ENCODE measurements at regions not wholly inside any gene's neighbourhood (a gene's known extent, or its start where the extent isn't known, plus 50 kb on each side); places are given as distances from the start of the nearest gene placed in this dataset.
"Not testable (repeated sequence)": the region's sequence is repeated elsewhere in the genome, so short reads cannot be mapped to it uniquely, and the experiment has no call there.

DNA sequence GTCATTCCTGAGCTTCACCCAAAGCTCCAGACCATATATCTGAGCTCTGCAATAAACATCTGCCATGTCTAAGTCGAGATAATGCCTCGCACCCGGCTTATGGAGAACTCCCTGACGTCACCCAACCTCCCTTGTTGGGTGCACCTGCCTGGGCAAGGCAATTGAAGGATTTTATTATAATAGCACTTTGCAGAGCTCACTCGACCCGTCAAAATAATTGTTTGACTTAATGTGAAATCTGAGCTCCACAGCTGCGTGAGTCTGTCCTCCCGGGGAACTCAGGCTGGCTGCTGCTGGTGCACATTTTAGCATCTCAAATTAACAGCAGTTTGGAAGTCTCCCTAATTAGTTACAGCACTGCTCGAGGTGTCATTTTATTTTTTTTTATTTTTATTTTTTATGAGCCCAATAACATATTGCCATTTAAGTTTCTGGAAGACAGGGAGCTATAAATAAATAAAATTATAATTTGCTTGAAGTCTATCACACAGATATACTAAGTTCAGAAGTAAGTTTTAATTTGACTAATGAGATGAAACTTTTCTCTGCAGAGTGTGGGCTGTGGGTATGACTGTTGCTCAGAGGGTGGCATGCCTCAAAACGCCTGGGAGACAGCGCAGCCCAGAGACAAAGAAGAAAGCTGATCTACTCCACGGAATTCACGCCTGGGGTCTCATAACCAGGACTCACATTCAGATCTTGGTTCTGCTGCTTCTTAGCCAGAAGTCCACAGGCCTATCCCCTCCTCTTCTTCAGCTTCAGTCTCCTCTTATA lies 401.4 kb upstream of the C16orf82 start:
- no peak for DNase-seq

DNA sequence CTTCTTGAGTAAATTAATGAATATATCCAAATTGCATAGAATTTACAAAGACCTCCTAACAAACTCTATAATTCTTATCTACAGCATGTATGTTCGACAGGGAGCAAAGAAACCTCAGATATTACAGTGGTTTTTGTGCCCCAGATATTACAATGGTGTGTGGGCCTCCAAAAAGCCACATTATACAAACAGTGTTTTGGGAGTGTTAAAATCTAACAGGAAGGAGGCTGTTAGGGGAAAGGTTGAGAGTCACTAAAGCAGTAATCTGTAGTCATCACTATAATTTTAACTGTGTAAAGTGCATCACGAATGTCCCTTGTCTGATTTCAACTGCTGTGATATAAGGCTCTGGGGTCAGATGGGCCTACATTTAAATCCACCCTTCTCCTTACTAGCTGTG lies 400.2 kb upstream of the C16orf82 start:
- no peak for DNase-seq

DNA sequence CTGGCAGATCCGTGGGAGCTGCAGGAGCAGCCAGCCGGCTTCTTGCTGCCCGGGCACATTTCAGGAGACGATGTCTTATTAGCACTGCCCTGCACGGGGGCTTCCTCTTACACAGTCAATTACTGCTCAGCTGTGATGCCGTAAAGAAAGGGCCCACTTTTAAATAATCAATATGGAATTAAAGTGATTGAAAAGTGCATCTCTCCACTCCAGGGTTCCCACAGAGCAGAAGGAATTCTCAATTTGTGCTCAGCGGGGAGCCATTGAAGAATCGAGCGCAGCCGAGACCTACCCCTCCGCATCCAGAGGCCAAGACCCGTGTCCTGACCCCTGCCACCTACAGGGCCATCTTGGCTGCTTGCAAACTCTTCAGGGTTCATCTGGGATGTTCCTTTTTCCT lies 399.4 kb upstream of the C16orf82 start:
- no peak for DNase-seq

DNA sequence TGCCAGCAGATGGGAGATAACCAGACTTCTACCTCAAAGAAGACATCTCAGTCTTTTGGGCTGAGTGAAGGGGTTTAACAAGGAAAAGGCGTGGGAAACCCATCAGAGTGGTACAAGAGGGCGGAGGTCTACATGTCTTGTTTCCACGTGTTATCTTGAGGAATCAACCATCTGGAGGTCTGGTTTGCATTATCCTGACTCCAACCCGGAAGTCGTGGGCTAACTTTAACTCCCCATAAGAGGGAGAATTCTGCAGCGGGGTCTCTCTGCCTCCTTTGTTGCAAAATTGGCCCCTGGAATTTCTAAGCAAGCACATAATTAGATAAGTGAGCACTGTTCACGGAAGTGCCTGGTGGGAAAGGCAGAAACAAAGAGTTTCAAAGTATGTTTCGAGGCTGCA lies 398.7 kb upstream of the C16orf82 start:
- no peak for DNase-seq

DNA sequence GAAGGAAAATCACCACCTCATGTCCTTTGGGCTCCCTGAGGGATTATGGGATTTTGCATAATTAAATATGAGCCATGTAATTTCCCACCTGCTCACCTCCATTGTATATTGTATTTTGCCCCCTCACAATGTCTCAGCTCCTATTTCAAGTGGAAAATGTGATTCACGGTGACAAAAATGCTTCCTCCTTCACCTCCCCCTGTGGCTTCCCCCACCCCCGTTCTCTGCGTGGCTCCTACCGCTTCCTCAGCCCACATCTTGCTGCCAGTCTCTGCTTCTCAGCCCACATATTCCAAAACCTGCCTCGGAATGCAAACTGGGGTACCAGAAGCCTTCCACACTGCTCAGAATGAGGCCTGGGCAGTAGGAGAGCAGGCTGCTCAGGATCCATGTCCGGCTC lies 394.5 kb upstream of the C16orf82 start:
- no peak for DNase-seq

DNA sequence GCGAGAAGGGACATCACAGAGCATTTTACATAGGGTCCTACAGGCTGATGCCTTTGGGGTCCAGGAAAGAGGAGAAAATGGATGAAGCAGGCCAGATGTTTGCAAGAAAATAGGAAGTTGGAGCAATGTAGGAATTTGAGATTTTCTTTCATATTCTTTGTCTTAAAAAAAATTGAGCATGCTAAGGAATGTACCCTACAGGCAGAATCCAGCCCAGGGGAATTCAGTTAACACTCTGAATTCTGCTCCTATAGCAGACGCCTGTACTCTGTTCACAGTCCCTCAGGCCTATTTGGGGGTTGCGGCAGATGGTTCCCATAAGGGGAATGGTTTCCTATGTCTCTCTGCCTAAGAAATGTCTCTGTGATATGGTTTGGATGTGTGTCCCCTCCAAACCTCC lies 393.7 kb upstream of the C16orf82 start:
- no peak for DNase-seq

DNA sequence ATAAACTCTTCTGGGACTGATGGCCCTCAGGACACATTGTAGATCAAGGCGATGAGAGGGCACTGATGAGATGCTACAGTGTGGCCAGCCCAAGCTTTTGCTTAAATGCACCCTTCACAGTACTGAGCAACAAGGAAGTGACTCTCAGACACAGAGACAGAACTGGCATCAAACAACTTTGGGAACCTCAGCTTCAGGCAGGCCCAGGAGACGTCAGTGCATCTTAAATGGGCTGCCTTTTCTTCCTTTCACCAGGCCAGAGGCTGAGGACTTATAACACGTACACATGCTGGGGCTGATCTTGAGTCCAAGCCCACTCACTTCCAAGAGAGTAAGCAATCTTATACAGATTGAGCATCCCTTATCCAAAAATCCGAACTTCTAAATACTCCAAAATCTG lies 386.1 kb upstream of the C16orf82 start:
- no peak for DNase-seq

DNA sequence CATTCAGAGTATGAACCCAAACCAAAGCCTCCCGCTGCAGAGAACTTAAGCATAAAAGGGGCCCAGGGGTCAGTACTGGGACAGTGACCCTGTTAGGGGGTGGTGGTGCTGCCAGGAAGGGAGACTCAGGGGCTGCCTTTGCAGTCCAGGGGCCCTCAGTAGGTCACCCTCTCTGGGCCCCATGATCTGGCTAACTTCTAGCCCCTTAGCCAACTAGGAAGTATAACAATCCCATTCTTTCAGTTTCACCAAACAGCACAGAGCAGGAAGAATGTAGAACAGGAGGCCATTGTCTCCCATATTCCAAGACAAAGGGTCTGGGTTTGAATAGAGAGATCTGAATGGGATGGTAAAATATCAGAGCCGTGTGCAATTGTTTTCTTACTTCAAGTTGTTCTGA lies 378.6 kb upstream of the C16orf82 start:
- no peak for DNase-seq

DNA sequence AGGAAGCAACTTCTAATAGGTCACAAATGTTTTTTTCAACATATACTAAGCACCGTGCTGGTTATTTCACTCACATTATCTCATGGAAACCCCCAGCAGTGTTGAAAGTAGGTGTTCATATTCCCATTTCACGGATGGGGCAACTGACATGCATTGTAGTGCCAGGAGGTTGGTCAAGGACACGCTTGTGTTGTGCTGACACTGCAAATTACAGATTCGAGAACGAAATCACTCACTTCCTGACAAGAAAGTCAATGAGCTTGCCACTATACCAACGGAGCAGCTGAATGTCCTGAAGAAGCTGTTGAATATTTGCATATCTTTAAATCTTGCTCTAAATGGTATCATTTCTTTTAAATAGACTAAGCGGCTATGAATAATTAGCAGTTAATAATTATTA lies 378.0 kb upstream of the C16orf82 start:
- no peak for DNase-seq

DNA sequence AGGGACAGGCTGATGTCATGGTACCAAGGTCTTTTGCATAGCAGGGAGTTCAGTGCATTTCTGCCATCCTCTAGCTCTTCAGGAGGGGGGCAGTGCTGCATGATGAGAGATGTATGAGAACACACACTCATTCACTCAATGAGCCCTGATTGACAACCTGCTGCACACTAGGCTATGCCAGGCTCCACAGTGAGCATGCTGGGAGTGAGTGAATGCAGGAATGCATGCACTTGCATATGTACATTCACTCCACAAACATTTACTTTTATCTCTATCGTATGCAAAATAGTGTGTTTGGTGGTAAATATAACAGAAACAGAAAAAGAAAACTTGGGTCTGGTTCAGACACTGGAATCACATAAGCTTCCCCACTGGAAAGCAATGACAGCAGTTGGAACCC lies 374.1 kb upstream of the C16orf82 start:
- DNase-seq: no peak

DNA sequence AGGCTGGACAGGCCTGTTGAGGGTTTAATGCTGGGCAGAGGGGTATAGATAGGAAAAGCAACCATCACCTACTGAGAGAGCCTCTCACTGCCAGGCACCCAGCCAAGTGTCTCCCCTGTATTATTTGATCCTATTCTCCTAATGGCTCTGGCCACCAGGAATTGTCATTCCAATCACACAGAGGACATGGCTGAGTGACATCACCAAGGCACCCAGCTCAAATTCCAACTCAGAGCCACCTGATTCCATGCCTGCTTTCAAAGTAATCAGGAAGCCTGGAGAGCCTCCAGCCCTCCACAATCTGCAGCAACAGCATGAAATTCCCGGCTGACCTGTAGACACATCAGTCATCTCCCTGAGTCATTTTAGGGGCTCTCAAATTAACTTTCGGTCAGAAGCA lies 368.9 kb upstream of the C16orf82 start:
- DNase-seq: no peak

DNA sequence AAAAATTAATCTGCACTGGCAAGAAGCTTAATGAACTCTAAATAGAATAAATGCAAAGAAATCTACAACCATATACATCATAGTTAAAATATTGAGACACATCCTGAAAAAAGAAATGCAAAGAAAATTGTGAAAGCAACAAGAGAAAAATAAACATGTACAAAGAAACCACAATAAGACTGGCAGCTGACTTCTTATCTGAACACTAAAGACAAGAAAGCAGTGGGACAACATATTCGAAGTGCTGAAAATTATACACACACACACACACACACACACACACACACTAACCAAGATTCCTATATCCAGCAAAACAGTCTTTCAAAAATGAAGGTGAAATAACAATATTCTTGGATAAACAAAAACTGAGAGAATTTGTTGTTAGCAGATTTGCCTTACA lies 366.5 kb upstream of the C16orf82 start:
- DNase-seq: no peak

DNA sequence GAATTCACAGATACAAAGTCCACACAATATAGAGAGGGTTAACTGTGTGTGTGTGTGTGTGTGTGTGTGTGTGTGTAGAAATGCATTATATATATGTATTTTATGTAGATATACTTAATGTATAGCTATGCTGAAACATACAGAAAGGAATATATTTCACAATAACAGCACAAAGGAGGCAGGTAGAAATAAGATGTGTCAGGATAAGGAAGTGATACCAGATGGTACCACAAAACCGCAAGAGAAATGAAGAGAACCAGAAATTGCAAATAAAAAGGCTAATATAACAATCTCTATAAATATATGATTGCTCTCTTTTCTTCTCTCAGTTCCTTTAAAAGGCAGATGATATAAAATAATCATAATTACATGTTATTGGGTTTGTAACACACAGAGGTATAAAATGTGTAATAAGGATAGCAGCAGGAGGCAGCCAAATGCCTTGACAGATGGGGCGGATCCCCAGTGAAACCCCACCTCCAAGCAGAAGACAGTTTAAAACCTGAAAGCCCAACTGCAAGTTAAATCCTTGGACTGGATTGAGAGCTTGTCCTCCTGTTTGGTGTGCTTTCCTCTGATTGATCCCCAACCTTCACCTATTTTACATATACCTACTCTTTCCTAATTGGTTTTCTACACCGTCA lies 365.4 kb upstream of the C16orf82 start:
- DNase-seq: no peak

DNA sequence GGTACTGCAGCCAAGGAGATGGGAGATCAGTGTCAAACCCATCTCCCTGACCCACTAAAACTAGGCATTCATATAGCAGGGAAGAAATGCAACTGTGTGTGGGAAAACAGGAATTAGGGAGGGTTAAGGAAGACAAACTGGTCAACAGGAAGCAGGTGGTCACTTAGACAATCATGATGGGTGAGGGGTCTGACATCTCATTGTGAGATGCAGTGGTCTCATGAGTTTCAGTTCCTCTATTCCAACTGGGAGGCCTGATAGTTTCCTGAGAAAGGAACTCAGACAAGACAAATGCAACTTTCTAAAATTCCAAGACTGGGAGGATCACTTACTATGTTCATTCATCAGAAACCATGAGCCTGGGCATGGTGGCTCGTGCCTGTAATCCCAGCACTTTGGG lies 361.4 kb upstream of the C16orf82 start:
- DNase-seq: no peak

DNA sequence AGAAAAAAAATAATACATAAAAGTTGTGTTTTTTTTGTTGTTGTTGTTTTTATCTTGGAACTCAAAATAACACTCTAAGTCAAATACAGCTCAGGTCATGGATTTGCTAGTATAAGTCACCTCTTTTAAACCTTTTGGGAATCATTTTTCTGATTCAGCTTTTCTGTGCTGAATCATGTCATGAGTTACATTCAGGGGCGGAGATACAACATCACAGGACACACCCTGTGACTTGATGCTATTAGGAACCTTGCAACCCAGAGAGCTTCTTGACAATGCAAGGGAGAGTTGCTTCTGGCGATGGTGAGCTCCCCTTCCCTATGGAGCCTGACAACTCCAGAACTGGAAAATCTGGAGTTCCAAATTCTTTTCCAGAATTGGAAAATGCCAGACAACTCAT lies 358.3 kb upstream of the C16orf82 start:
- no peak for DNase-seq

DNA sequence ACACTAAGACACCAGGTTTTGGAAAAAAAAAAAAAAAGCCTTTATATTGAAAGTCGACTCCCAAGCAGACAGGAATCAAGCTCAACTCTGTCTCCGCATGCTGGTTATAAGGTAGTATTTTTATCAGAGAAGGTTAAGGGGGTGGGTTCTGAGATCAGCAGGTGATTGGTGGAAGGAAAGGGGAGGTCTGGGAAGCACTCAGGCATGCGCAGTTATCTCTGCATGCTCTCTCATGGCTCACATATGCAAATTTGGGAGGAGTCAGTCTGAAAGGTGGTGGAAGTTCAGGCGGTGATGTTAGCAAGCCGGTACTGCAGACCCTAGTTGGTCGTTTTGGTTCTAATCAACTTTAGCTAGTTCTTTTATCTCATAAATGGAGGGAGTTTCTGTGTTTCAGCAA lies 357.6 kb upstream of the C16orf82 start:
- DNase-seq: no peak

DNA sequence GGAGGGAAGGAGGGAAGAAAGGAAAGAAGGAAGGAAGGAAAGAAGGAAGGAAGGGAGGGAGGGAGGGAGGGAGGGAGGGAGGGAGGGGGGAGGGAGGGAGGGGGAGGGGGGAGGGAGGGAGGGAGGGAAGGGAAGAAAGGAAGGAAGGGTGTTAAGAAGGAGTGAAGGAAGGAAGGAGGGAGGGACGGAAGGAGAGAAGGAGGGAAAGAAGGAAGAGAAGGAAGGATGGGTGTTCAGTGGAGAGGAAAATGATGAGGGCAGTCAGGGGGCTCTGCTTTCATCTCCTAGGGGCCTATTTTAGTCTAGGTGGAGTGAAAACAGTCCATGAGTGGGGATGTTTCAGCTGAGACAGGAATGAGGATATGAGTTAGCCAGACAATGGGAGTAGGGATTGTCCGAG lies 357.0 kb upstream of the C16orf82 start:
- no peak for DNase-seq

DNA sequence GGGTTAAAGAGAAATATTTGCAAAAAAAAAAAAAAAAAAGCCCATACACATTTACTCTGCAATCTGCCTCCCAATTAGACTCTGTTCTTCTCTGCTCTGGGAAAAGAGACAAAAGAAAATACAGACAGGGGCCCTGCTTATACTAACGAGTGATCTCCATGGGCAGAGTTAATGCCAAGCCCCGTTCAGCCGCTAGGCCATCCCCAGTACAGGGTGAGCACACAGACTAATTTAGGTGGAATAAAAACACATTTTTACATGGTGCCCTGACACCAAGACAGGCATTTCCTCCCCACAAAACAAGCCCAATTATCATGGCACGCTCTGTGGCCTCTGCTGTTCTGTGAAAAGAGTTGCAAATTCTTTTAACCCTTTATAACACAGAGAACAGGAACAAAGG lies 356.3 kb upstream of the C16orf82 start:
- DNase-seq: no peak

DNA sequence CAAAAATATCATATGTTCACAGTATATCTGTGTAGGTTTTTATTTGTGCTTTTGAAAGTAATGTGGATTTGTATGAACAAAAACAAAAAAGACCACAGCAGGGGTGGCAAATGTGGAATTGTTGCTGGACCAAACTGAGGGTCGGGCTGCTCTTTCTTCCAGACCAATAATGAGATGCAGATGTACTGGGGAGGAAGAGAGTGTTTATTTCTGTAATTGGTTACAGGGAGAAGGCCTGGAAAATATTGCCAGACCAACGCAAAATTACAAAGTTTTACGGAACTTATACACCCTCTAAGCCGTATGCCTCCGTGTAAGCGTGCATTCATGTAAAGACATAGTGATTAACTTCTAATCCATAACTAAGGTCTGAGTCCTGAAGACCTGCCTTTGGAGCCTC lies 353.9 kb upstream of the C16orf82 start:
- DNase-seq: no peak

DNA sequence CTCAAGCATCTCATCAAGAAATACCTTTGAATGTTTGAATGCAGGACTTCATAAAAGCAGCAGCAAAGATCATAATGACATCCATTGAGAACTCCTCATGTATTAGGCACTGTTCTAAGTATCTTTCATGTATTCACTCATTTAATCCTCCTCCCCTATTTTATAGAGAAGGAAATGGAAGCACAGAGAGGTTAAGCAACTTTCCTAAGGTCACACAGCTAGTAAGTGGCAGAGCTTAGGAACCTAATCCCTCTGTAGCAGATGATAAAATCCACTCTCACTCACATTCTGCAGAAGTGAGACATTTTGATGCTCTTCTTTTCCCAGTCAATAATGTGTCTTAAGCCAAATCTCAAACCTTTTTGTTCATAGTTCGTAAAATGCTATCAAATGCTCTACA lies 350.8 kb upstream of the C16orf82 start:
- no peak for DNase-seq

DNA sequence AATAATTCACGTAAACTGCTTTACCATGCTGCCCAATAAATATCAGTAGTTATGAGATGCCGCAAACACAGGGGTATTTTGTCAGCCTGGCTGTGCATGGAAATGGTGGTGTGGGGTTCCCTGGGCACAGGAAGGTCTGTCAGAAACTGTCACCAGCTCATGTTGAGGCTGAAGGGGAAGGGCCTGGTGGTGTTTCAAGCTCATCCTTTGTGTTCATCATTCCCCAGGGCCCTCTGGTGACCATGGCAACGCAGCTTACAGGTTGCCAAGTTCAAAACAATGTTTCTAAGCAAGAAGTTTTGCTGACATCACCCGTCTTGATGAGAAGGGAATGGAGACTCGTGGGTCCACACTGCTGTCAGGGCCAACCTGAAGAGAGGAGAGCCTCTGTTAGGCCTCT lies 348.9 kb upstream of the C16orf82 start:
- no peak for DNase-seq

DNA sequence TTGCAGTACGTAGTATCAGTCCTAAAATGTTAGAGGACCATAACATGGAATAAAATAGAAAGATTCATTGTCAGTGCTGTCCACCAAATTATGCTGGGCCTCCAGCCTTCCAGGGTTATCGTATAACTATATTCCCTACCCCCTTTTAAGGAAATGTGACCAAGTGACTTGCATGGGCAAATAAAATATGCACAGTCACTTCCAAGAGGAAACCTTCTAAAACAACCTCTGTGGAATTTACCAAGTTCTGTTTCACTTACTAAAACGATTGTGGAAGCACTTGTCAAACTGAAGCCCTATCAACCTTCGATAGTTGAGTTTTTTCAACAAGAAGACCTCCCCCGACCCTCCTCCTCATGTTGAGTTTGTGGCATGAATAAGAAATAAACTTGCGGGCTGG lies 345.4 kb upstream of the C16orf82 start:
- DNase-seq: no peak

DNA sequence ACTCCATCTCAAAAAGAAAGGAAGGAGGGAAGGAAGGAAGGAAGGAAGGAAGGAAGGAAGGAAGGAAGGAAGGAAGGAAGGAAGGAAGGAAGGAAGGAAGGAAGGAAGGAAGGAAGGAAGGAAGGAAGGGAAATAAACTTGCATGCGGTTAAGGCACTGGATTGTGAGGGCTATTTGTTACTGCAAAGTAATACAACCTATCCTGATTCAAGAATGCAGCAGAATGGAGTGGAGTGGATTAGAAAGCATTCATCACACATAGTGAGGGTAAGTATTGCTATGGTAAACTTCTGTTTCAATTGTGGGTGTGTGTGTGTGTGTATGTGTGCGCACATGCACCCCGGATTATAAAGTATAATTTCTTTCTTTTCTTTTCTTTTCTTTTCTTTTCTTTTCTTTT lies 344.8 kb upstream of the C16orf82 start:
- DNase-seq: not testable (repeated sequence)

DNA sequence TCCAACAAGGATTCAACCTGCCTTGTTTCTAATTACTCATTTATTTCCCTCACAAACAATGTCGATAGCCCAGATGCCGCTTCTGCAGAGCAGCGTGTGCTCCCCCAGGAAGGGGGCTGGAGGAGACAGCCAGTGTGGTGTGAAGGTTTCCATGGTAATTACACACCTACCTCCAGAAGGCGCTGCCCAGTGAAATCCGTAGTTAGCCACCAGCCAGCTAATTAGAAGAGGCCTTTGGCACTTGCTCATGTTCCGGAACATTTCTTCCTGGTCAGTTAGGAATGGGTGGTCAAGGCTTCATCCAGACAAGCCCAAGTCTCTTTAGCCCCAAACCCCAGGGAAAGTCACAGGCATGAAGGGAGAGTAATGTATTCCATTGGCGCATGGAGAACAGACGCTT lies 342.5 kb upstream of the C16orf82 start:
- DNase-seq: no peak

DNA sequence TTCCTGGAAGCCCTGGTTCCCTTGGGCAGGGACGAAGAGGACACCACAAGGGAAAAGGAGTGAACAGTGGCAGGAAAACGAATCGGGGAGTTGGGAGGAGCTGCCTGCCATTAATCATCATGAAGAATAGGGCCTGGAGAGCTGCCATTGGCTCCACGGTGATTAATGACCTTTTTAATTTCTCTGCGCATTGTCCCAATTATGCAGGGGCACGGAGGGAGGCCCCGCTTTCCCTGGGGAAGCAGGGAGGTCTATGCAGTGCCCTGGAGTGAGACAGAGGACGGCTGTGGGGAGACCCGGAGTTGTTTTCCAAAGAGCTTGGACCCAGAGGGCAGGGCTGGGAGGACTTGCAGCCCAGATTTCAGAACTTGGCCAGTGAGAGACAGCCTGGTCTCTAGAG lies 338.9 kb upstream of the C16orf82 start:
- no peak for DNase-seq

Data from fibroblast of skin of right biceps (primary cell).